CD14-positive monocyte (primary cell): ENCODE measurements at regions not wholly inside any gene's neighbourhood (a gene's known extent, or its start where the extent isn't known, plus 50 kb on each side); places are given as distances from the start of the nearest gene placed in this dataset.

ENCODE experiments used
- DNase-seq, 3 donors: peaks; one replicate each; pipeline ENCODE4 v3.0.0-alpha.2; 2011 to 2022
- H2AFZ ChIP-seq: 2 replicates; pipeline ENCODE4 v1.6.0; 2012; ENCODE audit warnings: mild to moderate bottlenecking, low read depth, low read length, inconsistent platforms; ENCODE audit not compliant: insufficient read depth, poor library complexity, severe bottlenecking
- H3K27ac ChIP-seq, 2 donors: 1 replicate in 1 of 2; 2 replicates in 1 of 2; pipeline ENCODE4 v1.5.1; 2012 to 2013; ENCODE audit warnings: low read length in 2 of 2, control low read depth in 1 of 2, inconsistent platforms in 1 of 2, low read depth in 1 of 2, mild to moderate bottlenecking in 1 of 2
- H3K27me3 ChIP-seq, 2 donors: one replicate each; pipeline versions ENCODE4 v1.6.0 to v1.6.1; 2011 to 2013; ENCODE audit warnings: low read length in 2 of 2; ENCODE audit not compliant: control insufficient read depth in 2 of 2, insufficient read depth in 2 of 2
- H3K36me3 ChIP-seq, 2 donors: replicated peaks in 1 of 2; 1 replicate in 1 of 2; 2 replicates in 1 of 2; pipeline versions ENCODE4 v1.5.1 to v1.6.1; 2012 to 2013; ENCODE audit warnings: low read length in 2 of 2, control low read depth in 1 of 2, inconsistent platforms in 1 of 2, mild to moderate bottlenecking in 1 of 2; ENCODE audit not compliant: insufficient read depth in 2 of 2, control insufficient read depth in 1 of 2
- H3K4me1 ChIP-seq, 2 donors: 1 replicate in 1 of 2; 2 replicates in 1 of 2; pipeline versions ENCODE4 v1.5.1 to v1.6.1; 2012 to 2013; ENCODE audit warnings: low read length in 2 of 2, control low read depth in 1 of 2, inconsistent platforms in 1 of 2, mild to moderate bottlenecking in 1 of 2, moderate library complexity in 1 of 2; ENCODE audit not compliant: insufficient read depth in 2 of 2, control insufficient read depth in 1 of 2
- H3K4me2 ChIP-seq: replicated peaks from 2 replicates; pipeline ENCODE3; 2012; ENCODE audit warnings: low read length, moderate library complexity, mild to moderate bottlenecking; ENCODE audit not compliant: poor library complexity, severe bottlenecking; ENCODE audit errors: extremely low read depth
- H3K4me3 ChIP-seq, 3 experiments: fragments of 200-600 bp in 1 of 3; sonication (generic) in 1 of 3; replicated peaks in 1 of 3; 1 replicate in 2 of 3; 2 replicates in 1 of 3; pipeline ENCODE4 v1.5.1; 2011 to 2013; ENCODE audit warnings: low read length in 3 of 3, mild to moderate bottlenecking in 3 of 3, control low read depth in 2 of 3, low read depth in 2 of 3, inconsistent platforms in 1 of 3, moderate library complexity in 1 of 3
- H3K79me2 ChIP-seq: 2 replicates; pipeline ENCODE4 v1.6.0; 2012; ENCODE audit warnings: mild to moderate bottlenecking, control low read depth, inconsistent platforms, low read length, moderate library complexity; ENCODE audit not compliant: insufficient read depth
- H3K9ac ChIP-seq: 2 replicates; pipeline ENCODE4 v1.6.0; 2017; ENCODE audit warnings: low read length, mild to moderate bottlenecking; ENCODE audit not compliant: insufficient read depth, poor library complexity, severe bottlenecking
- H3K9me3 ChIP-seq, 2 donors: replicated peaks in 1 of 2; 1 replicate in 1 of 2; 2 replicates in 1 of 2; pipeline versions ENCODE4 v1.5.1 to v1.6.1; 2012 to 2013; ENCODE audit warnings: low read length in 2 of 2, control low read depth in 1 of 2; ENCODE audit not compliant: control insufficient read depth in 1 of 2, insufficient read depth in 1 of 2
- H4K20me1 ChIP-seq: 2 replicates; pipeline ENCODE4 v1.6.0; 2012; ENCODE audit warnings: mild to moderate bottlenecking, low read length, control low read depth, moderate library complexity; ENCODE audit not compliant: insufficient read depth
- H3K27ac Mint-ChIP-seq, 7 donors: one replicate each; pipeline ENCODE4 v1.8.0; 2020; ENCODE audit warnings: mild to moderate bottlenecking in 7 of 7, mixed read lengths in 7 of 7, moderate library complexity in 6 of 7, inconsistent platforms in 2 of 7
- H3K27me3 Mint-ChIP-seq, 3 donors: one replicate each; pipeline ENCODE4 v1.8.0; 2021 to 2022; ENCODE audit warnings: low read depth in 3 of 3, mild to moderate bottlenecking in 3 of 3, mixed read lengths in 3 of 3, moderate library complexity in 3 of 3, inconsistent platforms in 1 of 3
- H3K36me3 Mint-ChIP-seq, 2 donors: one replicate each; pipeline ENCODE4 v1.8.0; 2020; ENCODE audit warnings: mixed read lengths in 2 of 2, inconsistent platforms in 1 of 2, mild to moderate bottlenecking in 1 of 2
- H3K4me1 Mint-ChIP-seq: one replicate; pipeline ENCODE4 v1.8.0; 2020; ENCODE audit warnings: mild to moderate bottlenecking, mixed read lengths
- H3K4me3 Mint-ChIP-seq, 2 donors: one replicate each; pipeline ENCODE4 v1.8.0; 2020; ENCODE audit warnings: mild to moderate bottlenecking in 2 of 2, mixed read lengths in 2 of 2, moderate library complexity in 1 of 2
- H3K9me3 Mint-ChIP-seq, 7 donors: one replicate each; pipeline ENCODE4 v1.8.0; 2020 to 2022; ENCODE audit warnings: mixed read lengths in 7 of 7, mild to moderate bottlenecking in 6 of 7, moderate library complexity in 6 of 7, inconsistent platforms in 2 of 7
- intact Hi-C, 2 donors: fragments of 100-400 bp; cut with micrococcal nuclease; formaldehyde crosslinking; loops; one replicate each; pipeline versions ENCODE4 v1.15.0 to v1.15.1; 2023
- TF ChIP-seq, protein P1 (sequence below): fragments of 200-600 bp; IDR thresholded peaks from one replicate; pipeline ENCODE4 v1.8.0; 2022; ENCODE audit warnings: antibody characterized with exemption, mild to moderate bottlenecking

DNA sequence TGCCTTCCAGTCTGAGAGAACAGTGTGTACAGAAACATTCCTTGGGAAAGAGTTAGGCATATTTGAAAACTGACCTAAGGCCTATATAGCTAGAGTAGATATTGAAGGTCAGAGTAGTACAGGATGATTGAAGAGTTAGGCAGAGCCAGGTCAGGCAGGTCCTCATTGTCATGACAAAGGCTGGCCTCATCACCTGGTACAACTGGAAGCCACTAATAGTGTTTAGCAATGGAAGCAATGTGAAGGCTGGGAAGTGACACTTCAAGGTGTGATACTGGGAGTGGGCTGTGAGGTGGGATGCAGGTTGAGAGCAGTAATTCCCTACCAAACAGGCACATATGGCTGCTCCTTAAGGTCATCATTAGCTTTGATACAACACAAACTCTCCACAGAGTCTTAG, 123.6 kb upstream of the CCNH start:
- Mint-ChIP-seq H3K9me3 (peaks cover 0 to 5% (median 2%) of the 10 kb centered on the region in 7 donors), H3K4me1 (no peaks in the 10 kb centered on the region), H3K27me3 (peaks cover 0 to 3% (median 1%) of the 10 kb centered on the region in 3 donors), H3K4me3 (no peak overlapping the region), H3K27ac (no peak overlapping the region), H3K36me3 (no peaks in the 10 kb centered on the region)
- TF ChIP-seq, protein P1, sequence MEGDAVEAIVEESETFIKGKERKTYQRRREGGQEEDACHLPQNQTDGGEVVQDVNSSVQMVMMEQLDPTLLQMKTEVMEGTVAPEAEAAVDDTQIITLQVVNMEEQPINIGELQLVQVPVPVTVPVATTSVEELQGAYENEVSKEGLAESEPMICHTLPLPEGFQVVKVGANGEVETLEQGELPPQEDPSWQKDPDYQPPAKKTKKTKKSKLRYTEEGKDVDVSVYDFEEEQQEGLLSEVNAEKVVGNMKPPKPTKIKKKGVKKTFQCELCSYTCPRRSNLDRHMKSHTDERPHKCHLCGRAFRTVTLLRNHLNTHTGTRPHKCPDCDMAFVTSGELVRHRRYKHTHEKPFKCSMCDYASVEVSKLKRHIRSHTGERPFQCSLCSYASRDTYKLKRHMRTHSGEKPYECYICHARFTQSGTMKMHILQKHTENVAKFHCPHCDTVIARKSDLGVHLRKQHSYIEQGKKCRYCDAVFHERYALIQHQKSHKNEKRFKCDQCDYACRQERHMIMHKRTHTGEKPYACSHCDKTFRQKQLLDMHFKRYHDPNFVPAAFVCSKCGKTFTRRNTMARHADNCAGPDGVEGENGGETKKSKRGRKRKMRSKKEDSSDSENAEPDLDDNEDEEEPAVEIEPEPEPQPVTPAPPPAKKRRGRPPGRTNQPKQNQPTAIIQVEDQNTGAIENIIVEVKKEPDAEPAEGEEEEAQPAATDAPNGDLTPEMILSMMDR = no peak
- Histone ChIP-seq H4K20me1 (no peaks in the 10 kb centered on the region), H3K4me1 (no peaks in the 10 kb centered on the region), H3K27ac (no peak overlapping the region), H3K36me3 (no peaks in the 10 kb centered on the region), H3K79me2 (no peaks in the 10 kb centered on the region), H3K4me2 (no peak overlapping the region), H3K9ac (no peak overlapping the region), H3K4me3 (no peak overlapping the region), H3K9me3 (no peaks in the 10 kb centered on the region), H2AFZ (no peak overlapping the region), H3K27me3 (no peaks in the 10 kb centered on the region)
- DNase-seq = no peak
- intact Hi-C loops = no loop called here

DNA sequence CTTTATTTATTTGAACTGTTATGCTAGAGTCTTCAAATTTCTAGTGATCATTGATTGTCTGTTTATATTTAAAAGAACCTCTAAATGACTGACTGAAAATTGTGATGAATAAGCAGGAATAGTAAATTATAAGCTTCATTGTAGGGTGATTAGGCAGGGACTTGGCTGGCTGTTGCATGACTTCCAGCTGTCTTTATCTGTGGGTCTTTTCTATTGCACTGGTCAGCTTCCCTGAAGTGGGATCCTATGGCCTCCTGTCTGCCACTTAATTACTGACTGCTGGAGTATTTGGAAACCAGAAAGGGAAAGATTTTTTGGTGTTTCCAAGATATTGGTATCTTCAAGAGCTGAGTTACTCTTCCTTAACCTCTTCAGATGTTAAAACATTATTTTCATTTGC, 123.0 kb upstream of the CCNH start:
- H3K9me3 Mint-ChIP-seq = peaks cover 0 to 5% (median 2%) of the 10 kb centered on the region in 7 donors
- no peak overlapping the region for H3K27ac Mint-ChIP-seq
- TF ChIP-seq, protein P1 = no peak
- peaks cover 0 to 3% (median 1%) of the 10 kb centered on the region in 3 donors for H3K27me3 Mint-ChIP-seq
- Histone ChIP-seq H3K27me3 (no peaks in the 10 kb centered on the region), H4K20me1 (no peaks in the 10 kb centered on the region), H3K9me3 (no peaks in the 10 kb centered on the region), H3K9ac (no peak overlapping the region), H2AFZ (no peak overlapping the region), H3K79me2 (no peaks in the 10 kb centered on the region), H3K4me2 (no peak overlapping the region), H3K27ac (no peak overlapping the region), H3K4me3 (no peak overlapping the region), H3K4me1 (no peaks in the 10 kb centered on the region), H3K36me3 (no peaks in the 10 kb centered on the region)
- no peaks in the 10 kb centered on the region for H3K4me1 Mint-ChIP-seq
- H3K36me3 Mint-ChIP-seq = no peaks in the 10 kb centered on the region
- intact Hi-C loops = no loop called here
- no peak overlapping the region for H3K4me3 Mint-ChIP-seq
- no peak for DNase-seq
